Stimulated activated CD4-positive, alpha-beta T cell treated with anti-CD3 and anti-CD28 coated beads, Interleukin-15, amount 100 ng/mL, for 48 hours (primary cell): ENCODE measurements at regions not wholly inside any gene's neighbourhood (a gene's known extent, or its start where the extent isn't known, plus 50 kb on each side); places are given as distances from the start of the nearest gene placed in this dataset.
"Not testable (repeated sequence)": the region's sequence is repeated elsewhere in the genome, so short reads cannot be mapped to it uniquely, and the experiment has no call there.

ENCODE experiments used
- DNase-seq, 2 donors: peaks; one replicate each; pipeline ENCODE4 v3.0.0-alpha.2; 2020; ENCODE audit warnings: low read depth in 2 of 2

GRCh38 chr18:37872562-37872961 lies 307.0 kb upstream of the CELF4 start:
- no peak for DNase-seq

- no peak for DNase-seq
These were observed 306.0 kb upstream of the CELF4 start for GRCh38 chr18:37871561-37871960.

GRCh38 chr18:37869051-37869450 lies 303.5 kb upstream of the CELF4 start:
- no peak for DNase-seq

GRCh38 chr18:37864122-37864521 lies 298.5 kb upstream of the CELF4 start:
- DNase-seq = no peak

- DNase-seq = no peak
These were observed 296.4 kb upstream of the CELF4 start for GRCh38 chr18:37861981-37862380.

GRCh38 chr18:37854396-37854795 lies 288.8 kb upstream of the CELF4 start:
- no peak for DNase-seq

GRCh38 chr18:37853706-37854105 lies 288.1 kb upstream of the CELF4 start:
- no peak for DNase-seq

GRCh38 chr18:37852464-37852863 lies 286.9 kb upstream of the CELF4 start:
- no peak for DNase-seq

GRCh38 chr18:37847544-37847943 lies 281.9 kb upstream of the CELF4 start:
- no peak for DNase-seq

- DNase-seq = no peak
These were observed 281.4 kb upstream of the CELF4 start for GRCh38 chr18:37846996-37847395.

GRCh38 chr18:37845498-37845897 lies 279.9 kb upstream of the CELF4 start:
- no peak for DNase-seq

- DNase-seq = no peak
These were observed 278.8 kb upstream of the CELF4 start for GRCh38 chr18:37844209-37844970.

- no peak for DNase-seq
These were observed 272.5 kb upstream of the CELF4 start for GRCh38 chr18:37838083-37838482.

- DNase-seq = no peak
These were observed 270.7 kb upstream of the CELF4 start for GRCh38 chr18:37836071-37836970.

- DNase-seq = not testable (repeated sequence)
These were observed 266.6 kb upstream of the CELF4 start for GRCh38 chr18:37832010-37832695.

- no peak for DNase-seq
These were observed 247.4 kb upstream of the CELF4 start for GRCh38 chr18:37812961-37813360.

GRCh38 chr18:37805773-37806404 lies 240.3 kb upstream of the CELF4 start:
- DNase-seq = no peak

- no peak for DNase-seq
These were observed 231.3 kb upstream of the CELF4 start for GRCh38 chr18:37796823-37797349.

- no peak for DNase-seq
These were observed 221.9 kb upstream of the CELF4 start for GRCh38 chr18:37787452-37787851.

- no peak for DNase-seq
These were observed 218.2 kb upstream of the CELF4 start for GRCh38 chr18:37783771-37784170.

GRCh38 chr18:37779220-37779619 lies 213.6 kb upstream of the CELF4 start:
- no peak for DNase-seq
